Stimulated activated CD8-positive, alpha-beta memory T cell treated with anti-CD3 and anti-CD28 coated beads, Interleukin-12 subunit alpha, Interleukin-12 subunit beta, amount 100 ng/mL, for 1 hour (primary cell): ENCODE measurements at regions not wholly inside any gene's neighbourhood (a gene's known extent, or its start where the extent isn't known, plus 50 kb on each side); places are given as distances from the start of the nearest gene placed in this dataset.
"Not testable (repeated sequence)": the region's sequence is repeated elsewhere in the genome, so short reads cannot be mapped to it uniquely, and the experiment has no call there.

ENCODE experiments used
- DNase-seq: peaks from one replicate; pipeline ENCODE4 v3.0.0-alpha.2; 2020; ENCODE audit warnings: low read depth

DNA sequence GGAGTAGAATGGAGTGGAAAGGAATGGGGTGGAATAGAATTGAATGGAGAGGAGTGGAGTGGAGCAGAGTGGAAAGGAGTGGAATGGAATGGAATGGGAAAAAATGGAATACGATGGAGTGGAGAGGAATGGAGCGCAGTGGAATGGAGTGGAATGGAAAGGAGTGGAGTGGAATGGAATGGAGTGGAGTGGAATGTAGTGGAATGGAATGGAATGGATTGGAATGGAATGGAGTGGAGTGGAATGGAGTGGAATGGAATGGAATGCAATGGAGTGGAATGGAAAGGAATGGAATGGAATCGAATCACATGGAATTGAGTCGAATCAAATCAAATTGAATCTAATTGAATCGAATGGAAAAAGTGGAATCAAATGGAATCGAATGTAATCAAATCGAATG lies 1016.1 kb downstream of the CDY1 start:
- no peak for DNase-seq

DNA sequence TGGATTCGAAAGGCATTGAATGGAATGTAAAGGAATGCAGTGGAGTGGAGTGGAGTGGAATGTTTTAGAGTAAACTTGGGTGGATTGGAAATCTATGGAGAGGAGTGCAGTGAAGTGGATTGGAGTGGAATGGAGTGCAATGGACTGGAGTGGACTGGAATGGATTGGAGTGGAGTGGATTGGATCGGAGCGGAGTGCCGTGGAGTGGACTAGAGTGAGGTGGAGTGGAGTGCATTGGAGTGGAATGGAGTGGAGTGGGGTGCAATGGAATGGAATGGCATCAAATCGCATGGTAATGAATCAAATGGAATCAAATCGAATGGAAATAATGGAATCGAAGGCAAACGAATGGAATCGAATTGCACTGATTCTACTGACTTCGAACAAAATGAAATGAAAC lies 1023.9 kb downstream of the CDY1 start:
- DNase-seq, result not testable (repeated sequence)

GRCh38 chrY:26648240-26648639 lies 1026.3 kb downstream of the CDY1 start:
- DNase-seq, result not testable (repeated sequence)

DNA sequence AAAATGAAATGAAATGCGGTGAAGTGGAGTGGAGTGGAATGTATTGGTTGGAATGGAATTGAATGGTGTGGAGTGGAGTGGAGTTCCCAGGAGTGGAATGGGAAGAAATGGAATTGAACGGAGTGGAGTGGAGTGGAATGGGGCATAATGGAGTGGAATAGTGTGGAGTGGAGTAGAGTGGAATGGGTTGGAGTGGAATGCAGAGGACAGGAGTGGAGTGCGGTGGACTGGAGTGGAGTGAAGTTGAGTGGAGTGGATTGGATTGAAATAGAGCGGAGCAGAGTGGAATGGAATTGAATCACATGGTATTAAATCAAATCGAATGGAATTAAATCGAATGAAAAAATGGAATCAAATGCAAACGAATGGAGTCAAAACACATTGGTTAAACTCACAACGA lies 1042.3 kb downstream of the CDY1 start:
- DNase-seq, result not testable (repeated sequence)

DNA sequence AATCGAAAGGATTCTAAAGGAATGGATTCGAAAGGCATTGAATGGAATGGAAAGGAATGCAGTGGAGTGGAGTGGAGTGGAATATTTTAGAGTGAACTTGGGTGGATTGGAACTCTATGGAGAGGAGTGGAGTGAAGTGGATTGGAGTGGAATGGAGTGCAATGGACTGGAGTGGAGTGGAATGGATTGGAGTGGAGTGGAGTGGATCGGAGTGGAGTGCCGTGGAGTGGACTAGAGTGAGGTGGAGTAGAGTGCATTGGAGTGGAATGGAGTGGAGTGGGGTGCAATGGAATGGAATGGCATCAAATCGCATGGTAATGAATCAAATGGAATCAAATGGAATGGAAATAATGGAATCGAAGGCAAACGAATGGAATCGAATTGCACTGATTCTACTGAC lies 1044.8 kb downstream of the CDY1 start:
- DNase-seq, result not testable (repeated sequence)

DNA sequence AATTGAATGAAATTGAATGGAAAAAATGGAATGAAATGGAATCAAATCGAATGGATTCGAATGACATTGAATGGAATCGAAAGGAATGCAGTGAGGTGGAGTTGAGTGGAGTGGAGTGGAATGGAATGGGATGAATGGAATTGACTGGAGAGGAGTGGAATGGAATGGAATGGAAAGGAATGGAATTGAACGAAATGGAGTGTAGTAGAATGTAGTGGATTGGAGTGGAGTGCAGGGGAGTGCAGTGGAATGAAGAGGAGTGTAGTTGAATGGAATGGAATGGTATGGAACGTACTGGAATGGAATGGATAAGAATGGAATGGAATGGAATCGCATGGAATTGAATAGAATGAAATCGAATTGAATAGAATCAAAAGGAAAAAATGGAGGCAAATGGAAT lies 1047.3 kb downstream of the CDY1 start:
- DNase-seq, result not testable (repeated sequence)

DNA sequence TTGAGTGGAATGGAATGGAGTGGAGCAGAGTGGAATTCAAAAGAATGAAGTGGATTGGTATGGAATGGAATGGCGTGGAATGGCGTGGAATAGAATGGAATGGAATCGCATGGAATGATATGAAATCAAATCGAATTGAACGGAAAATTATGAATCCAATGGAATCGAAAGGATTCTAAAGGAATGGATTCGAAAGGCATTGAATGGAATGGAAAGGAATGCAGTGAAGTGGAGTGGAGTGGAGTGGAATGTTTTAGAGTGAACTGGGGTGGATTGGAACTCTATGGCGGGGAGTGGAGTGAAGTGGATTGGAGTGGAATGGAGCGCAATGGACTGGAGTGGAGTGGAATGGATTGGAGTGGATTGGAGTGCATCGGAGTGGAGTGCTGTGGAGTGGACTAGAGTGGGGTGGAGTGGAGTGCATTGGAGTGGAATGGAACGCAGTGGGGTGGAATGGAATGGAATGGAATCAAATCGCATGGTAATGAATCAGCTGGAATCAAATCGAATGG lies 1048.5 kb downstream of the CDY1 start:
- not testable (repeated sequence) for DNase-seq

DNA sequence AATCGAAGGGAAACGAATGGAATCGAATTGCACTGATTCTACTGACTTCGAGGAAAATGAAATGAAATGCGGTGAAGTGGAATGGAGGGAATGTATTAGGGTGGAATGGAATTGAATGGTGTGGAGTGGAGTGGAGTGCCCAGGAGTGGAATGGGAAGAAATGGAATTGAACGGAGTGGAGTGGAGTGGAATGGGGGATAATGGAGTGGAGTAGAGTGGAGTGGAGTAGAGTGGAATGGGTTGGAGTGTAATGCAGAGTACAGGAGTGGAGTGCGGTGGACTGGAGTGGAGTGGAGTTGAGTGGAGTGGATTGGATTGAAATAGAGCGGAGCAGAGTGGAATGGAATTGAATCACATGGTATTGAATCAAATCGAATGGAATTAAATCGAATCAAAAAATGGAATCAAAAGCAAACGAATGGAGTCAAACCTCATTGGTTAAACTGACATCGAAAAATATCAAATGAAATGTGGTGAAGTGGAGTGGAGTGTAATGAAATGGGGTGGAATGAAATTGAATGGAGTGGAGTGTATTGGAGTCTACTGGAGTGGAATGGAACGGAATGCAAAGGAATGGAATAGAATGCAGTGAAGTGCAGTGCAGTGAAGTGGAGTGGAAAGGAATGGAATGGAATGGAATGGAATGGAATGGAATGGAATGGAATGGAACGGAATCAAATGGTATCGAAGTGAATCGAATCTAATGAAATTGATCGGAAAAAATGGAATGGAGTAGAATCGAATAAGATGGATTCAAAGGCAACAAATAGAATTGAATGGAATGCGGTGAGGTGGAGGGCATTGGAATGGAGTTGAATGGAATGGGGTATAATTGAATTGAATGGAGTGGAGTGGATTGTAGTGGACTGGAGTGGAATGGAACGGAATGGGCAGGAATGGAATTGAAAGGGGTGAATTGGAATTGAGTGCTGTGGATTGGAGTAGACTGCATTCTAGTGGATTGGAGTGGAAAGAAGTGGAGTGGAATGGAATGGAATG lies 1049.3 kb downstream of the CDY1 start:
- DNase-seq, result peak; percentile 25
